Neural cell (in vitro differentiated cells): ENCODE measurements at regions not wholly inside any gene's neighbourhood (a gene's known extent, or its start where the extent isn't known, plus 50 kb on each side); places are given as distances from the start of the nearest gene placed in this dataset.

Source experiments
- H2AFZ ChIP-seq: fragments of 200-600, 300-800 bp; sonication (generic), shearing (Covaris generic); 2 replicates; pipeline ENCODE4 v1.6.0; 2014; ENCODE audit warnings: low read depth, mild to moderate bottlenecking, antibody characterized with exemption, low read length, moderate library complexity
- H3F3A ChIP-seq: fragments of 200-600 bp; shearing (Covaris generic); 2 replicates; pipeline ENCODE4 v1.6.1; 2016; ENCODE audit warnings: mild to moderate bottlenecking, moderate library complexity, mixed read lengths, antibody characterized with exemption, low read length; ENCODE audit not compliant: insufficient read depth, poor library complexity, severe bottlenecking
- H3K27ac ChIP-seq: fragments of 200-600, 300-800 bp; sonication (generic), shearing (Covaris generic); 2 replicates; pipeline ENCODE4 v1.5.1; 2014; ENCODE audit warnings: mild to moderate bottlenecking, low read length, moderate library complexity
- H3K27me3 ChIP-seq: fragments of 300-800, 200-600 bp; sonication (generic), shearing (Covaris generic); 2 replicates; pipeline ENCODE4 v1.6.0; 2014; ENCODE audit warnings: mild to moderate bottlenecking, low read depth, low read length, moderate library complexity; ENCODE audit not compliant: insufficient read depth
- H3K36me3 ChIP-seq: fragments of 300-800, 200-600 bp; sonication (generic), shearing (Covaris generic); 2 replicates; pipeline ENCODE4 v1.5.1; 2014; ENCODE audit warnings: mild to moderate bottlenecking, antibody characterized with exemption, low read length, moderate library complexity; ENCODE audit not compliant: insufficient read depth
- H3K4me2 ChIP-seq: fragments of 300-800, 200-600 bp; sonication (generic), shearing (Covaris generic); 2 replicates; pipeline ENCODE4 v1.6.0; 2014; ENCODE audit warnings: mild to moderate bottlenecking, low read length
- H3K4me3 ChIP-seq: fragments of 300-800, 200-600 bp; sonication (generic), shearing (Covaris generic); 2 replicates; pipeline ENCODE4 v1.5.1; 2014; ENCODE audit warnings: mild to moderate bottlenecking, low read length, moderate library complexity
- H3K79me2 ChIP-seq: fragments of 200-600 bp; shearing (Covaris generic); replicated peaks from 2 replicates; pipeline ENCODE4 v1.6.0; 2014; ENCODE audit warnings: mild to moderate bottlenecking, low read length, moderate library complexity; ENCODE audit not compliant: insufficient read depth
- H3K9ac ChIP-seq: fragments of 300-800, 200-600 bp; sonication (generic), shearing (Covaris generic); 2 replicates; pipeline ENCODE4 v1.6.1; 2016; ENCODE audit warnings: mild to moderate bottlenecking, low read length, mixed read lengths
- H3K9me2 ChIP-seq: fragments of 200-600 bp; shearing (Covaris generic); 2 replicates; pipeline ENCODE4 v1.6.1; 2016; ENCODE audit warnings: mild to moderate bottlenecking, low read length, mixed read lengths; ENCODE audit not compliant: insufficient read depth
- H3K9me3 ChIP-seq: fragments of 200-600, 300-800 bp; sonication (generic), shearing (Covaris generic); 2 replicates; pipeline ENCODE4 v1.6.1; 2016; ENCODE audit warnings: mild to moderate bottlenecking, mixed run types, low read length, moderate library complexity, mixed read lengths
- H4K20me1 ChIP-seq: fragments of 200-600 bp; shearing (Covaris generic); 2 replicates; pipeline ENCODE4 v1.6.1; 2016; ENCODE audit warnings: mild to moderate bottlenecking, mixed run types; ENCODE audit not compliant: insufficient read depth
- CTCF ChIP-seq: fragments of 450-650 bp; IDR thresholded peaks from 2 replicates; pipeline ENCODE4 v1.5.1; 2014; ENCODE audit warnings: antibody characterized with exemption, mild to moderate bottlenecking, moderate library complexity; ENCODE audit not compliant: poor library complexity, severe bottlenecking
- EP300 ChIP-seq: fragments of 450-650 bp; conservative IDR thresholded peaks from 2 replicates; pipeline ENCODE4 v1.6.1; 2014; ENCODE audit warnings: antibody characterized with exemption, mild to moderate bottlenecking, moderate library complexity; ENCODE audit not compliant: poor library complexity, severe bottlenecking
- EZH2 ChIP-seq: fragments of 200-600, 300-800 bp; shearing (Covaris generic), sonication (generic); IDR thresholded peaks from 2 replicates; pipeline ENCODE4 v1.6.1; 2014; ENCODE audit warnings: antibody characterized with exemption, low read length, borderline replicate concordance, mild to moderate bottlenecking; ENCODE audit not compliant: insufficient read depth, poor library complexity, severe bottlenecking
- MXI1 ChIP-seq: fragments of 450-650 bp; conservative IDR thresholded peaks from 2 replicates; pipeline ENCODE4 v1.6.1; 2014; ENCODE audit warnings: antibody characterized with exemption, mild to moderate bottlenecking; ENCODE audit not compliant: poor library complexity, severe bottlenecking
- POLR2AphosphoS5 ChIP-seq: IDR thresholded peaks from 2 replicates; pipeline ENCODE4 v1.6.1; 2012
- RAD21 ChIP-seq: fragments of 450-650 bp; conservative IDR thresholded peaks from 2 replicates; pipeline ENCODE4 v1.6.1; 2014; ENCODE audit warnings: antibody characterized with exemption, mild to moderate bottlenecking, moderate library complexity
- REST ChIP-seq: IDR thresholded peaks from 2 replicates; pipeline ENCODE4 v1.6.1; 2012; ENCODE audit warnings: borderline replicate concordance
- SMC3 ChIP-seq: fragments of 450-650 bp; conservative IDR thresholded peaks from 2 replicates; pipeline ENCODE4 v1.6.1; 2014; ENCODE audit warnings: antibody characterized with exemption, mild to moderate bottlenecking, moderate library complexity; ENCODE audit not compliant: poor library complexity
- TAF1 ChIP-seq: IDR thresholded peaks from 2 replicates; pipeline ENCODE4 v1.6.1; 2012; ENCODE audit warnings: low read depth

- Histone ChIP-seq H3K27me3 (no peaks in the 10 kb centered on the region), H3K4me3 (no peak overlapping the region), H3K9me3 (no peaks in the 10 kb centered on the region), H3K4me2 (no peak overlapping the region), H2AFZ (no peak overlapping the region), H3K27ac (no peak overlapping the region), H3K36me3 (no peaks in the 10 kb centered on the region), H4K20me1 (no peaks in the 10 kb centered on the region), H3K79me2 (no peaks in the 10 kb centered on the region), H3F3A (no peaks in the 10 kb centered on the region), H3K9ac (no peak overlapping the region), H3K9me2 (no peaks in the 10 kb centered on the region)
- TF ChIP-seq EZH2 (no peak), SMC3 (no peak), TAF1 (no peak), CTCF (no peak), POLR2AphosphoS5 (no peak), MXI1 (no peak), RAD21 (no peak), EP300 (no peak), REST (no peak)
These were observed 272.7 kb downstream of the KLF6 start for GRCh38 chr10:3512263-3512662.

GRCh38 chr10:3511483-3511882, 273.5 kb downstream of the KLF6 start:
- Histone ChIP-seq H3K36me3 (no peaks in the 10 kb centered on the region), H3F3A (no peaks in the 10 kb centered on the region), H3K9me3 (no peaks in the 10 kb centered on the region), H3K27me3 (no peaks in the 10 kb centered on the region), H3K4me3 (no peak overlapping the region), H3K9me2 (no peaks in the 10 kb centered on the region), H4K20me1 (no peaks in the 10 kb centered on the region), H3K4me2 (no peak overlapping the region), H3K9ac (no peak overlapping the region), H3K27ac (no peak overlapping the region), H2AFZ (no peak overlapping the region), H3K79me2 (no peaks in the 10 kb centered on the region)
- TF ChIP-seq REST: no peak
- no peak for TF ChIP-seq MXI1
- no peak for TF ChIP-seq CTCF
- TF ChIP-seq SMC3: no peak
- TF ChIP-seq POLR2AphosphoS5: no peak
- TF ChIP-seq EZH2: no peak
- TF ChIP-seq TAF1: no peak
- TF ChIP-seq RAD21: no peak
